ENCODE measurements at regions not wholly inside any gene's neighbourhood (a gene's known extent, or its start where the extent isn't known, plus 50 kb on each side); places are given as distances from the start of the nearest gene placed in this dataset.

DNA sequence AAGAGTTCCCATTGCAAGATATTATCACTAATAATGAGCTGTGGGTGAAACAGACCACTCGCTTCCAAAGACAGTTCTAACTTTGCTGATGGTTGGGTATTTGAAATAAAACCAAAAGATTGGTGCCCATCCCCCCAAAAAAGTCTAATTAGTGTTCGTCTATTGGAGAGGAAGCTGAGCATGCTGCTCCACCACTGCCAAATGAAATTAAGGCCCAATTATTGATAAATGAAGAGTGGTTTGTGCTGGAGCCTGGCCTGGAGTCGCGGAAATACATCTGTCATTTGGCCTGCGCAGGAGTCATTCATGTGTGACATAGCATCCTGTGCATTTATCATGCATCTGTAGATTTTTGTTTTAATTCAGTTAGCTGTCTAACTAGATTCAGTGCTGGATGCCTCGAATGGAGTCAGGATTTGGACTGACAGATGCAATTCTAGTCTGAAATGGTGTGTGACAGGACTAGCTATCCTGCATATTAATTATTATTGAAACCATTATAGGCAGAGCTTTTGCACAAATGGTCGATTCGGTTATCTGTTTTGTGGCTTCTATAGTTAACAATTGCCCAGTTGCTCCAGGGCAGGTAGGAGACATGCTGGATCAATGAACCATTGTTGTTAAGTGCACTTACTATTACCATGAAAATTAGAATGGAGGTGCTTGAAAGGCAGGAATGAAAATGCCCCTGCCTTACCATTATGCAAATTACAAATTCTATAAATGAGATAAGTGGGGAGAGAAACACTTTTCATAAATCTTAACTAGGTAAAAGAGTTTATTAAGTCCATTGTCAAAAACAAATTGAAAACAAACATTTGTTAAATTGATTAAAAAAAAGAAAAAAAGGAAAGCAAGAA is 450.4 kb upstream of the TCF4 start:
- no peak overlapping the region for H3K27ac ChIP-seq
- DNase-seq, result no peak
- TF ChIP-seq CTCF (IDR thresholded peaks at IDR 0.05; ENCODE audit: low read depth, low read length), result no peak
- no peaks in the 10 kb centered on the region for H3K27me3 ChIP-seq (ENCODE audit: insufficient read depth, low read depth, severe bottlenecking)
- H3K9me3 ChIP-seq (ENCODE audit: severe bottlenecking), result peaks cover 3% of the 10 kb centered on the region
- H3K36me3 ChIP-seq, result no peaks in the 10 kb centered on the region
- H3K4me3 ChIP-seq (ENCODE audit: low read depth, low read length), result no peak overlapping the region

DNA sequence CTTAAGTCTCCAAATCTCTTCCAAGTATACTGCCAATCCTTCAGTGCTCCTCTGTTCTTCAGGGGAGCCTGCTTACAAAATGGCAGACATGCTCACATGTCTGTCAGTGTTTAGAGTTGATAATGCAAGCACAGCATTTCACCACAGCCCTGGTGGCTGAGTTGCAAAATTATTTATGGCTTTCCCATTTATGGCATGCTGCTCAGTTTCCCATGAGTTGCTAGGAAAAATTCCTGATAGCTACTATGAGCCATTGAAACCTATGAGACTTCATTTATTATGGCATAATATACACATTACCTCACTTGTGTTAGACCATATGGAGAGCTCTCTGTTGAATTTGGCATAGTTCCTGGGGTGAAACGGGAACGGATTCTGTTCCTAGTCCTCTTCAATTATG is 448.7 kb upstream of the TCF4 start:
- H3K27ac ChIP-seq, result no peak overlapping the region
- H3K4me3 ChIP-seq (ENCODE audit: low read depth, low read length), result no peak overlapping the region
- H3K9me3 ChIP-seq (ENCODE audit: severe bottlenecking), result peaks cover 7% of the 10 kb centered on the region
- no peaks in the 10 kb centered on the region for H3K27me3 ChIP-seq (ENCODE audit: insufficient read depth, low read depth, severe bottlenecking)
- TF ChIP-seq CTCF (IDR thresholded peaks at IDR 0.05; ENCODE audit: low read depth, low read length), result no peak
- no peaks in the 10 kb centered on the region for H3K36me3 ChIP-seq
- DNase-seq, result no peak

- H3K4me3 ChIP-seq (ENCODE audit: low read depth, low read length), result no peak overlapping the region
- no peaks in the 10 kb centered on the region for H3K27me3 ChIP-seq (ENCODE audit: insufficient read depth, low read depth, severe bottlenecking)
- no peak for TF ChIP-seq CTCF (IDR thresholded peaks at IDR 0.05; ENCODE audit: low read depth, low read length)
- DNase-seq, result no peak
- no peaks in the 10 kb centered on the region for H3K36me3 ChIP-seq
- H3K9me3 ChIP-seq (ENCODE audit: severe bottlenecking), result peaks cover 7% of the 10 kb centered on the region
- H3K27ac ChIP-seq, result peak overlapping the region; percentile 31
These were observed 447.6 kb upstream of the TCF4 start for GRCh38 chr18:56035546-56035945.

DNA sequence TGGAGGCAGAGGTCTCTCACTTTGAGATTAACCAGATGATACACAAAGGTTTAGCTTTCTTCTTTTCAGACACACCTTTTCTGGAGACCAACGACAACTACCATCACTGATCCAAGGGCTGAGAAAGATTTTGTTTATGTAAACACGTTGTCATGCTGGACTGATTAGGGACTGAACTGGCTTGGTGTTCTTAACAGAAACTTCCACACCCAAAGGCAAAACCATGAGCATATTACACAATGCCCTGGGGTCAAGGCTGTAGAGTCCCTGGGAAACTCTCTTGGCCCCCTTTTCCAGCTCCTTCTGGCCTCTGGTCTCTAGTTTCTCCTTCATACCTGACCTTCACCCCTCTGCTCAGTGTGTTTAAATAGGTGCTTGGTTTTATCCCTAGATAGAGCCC is 447.0 kb upstream of the TCF4 start:
- H3K36me3 ChIP-seq, result no peaks in the 10 kb centered on the region
- TF ChIP-seq CTCF (IDR thresholded peaks at IDR 0.05; ENCODE audit: low read depth, low read length), result no peak
- DNase-seq, result no peak
- H3K27ac ChIP-seq, result no peak overlapping the region
- H3K9me3 ChIP-seq (ENCODE audit: severe bottlenecking), result peaks cover 7% of the 10 kb centered on the region
- no peaks in the 10 kb centered on the region for H3K27me3 ChIP-seq (ENCODE audit: insufficient read depth, low read depth, severe bottlenecking)
- H3K4me3 ChIP-seq (ENCODE audit: low read depth, low read length), result no peak overlapping the region

- Histone ChIP-seq H3K4me3 (ENCODE audit: low read depth, low read length) (no peak overlapping the region), H3K27ac (no peak overlapping the region), H3K27me3 (ENCODE audit: insufficient read depth, low read depth, severe bottlenecking) (no peaks in the 10 kb centered on the region), H3K9me3 (ENCODE audit: severe bottlenecking) (peaks cover 7% of the 10 kb centered on the region), H3K36me3 (no peaks in the 10 kb centered on the region)
- no peak for DNase-seq
- no peak for TF ChIP-seq CTCF (IDR thresholded peaks at IDR 0.05; ENCODE audit: low read depth, low read length)
These were observed 442.1 kb upstream of the TCF4 start for GRCh38 chr18:56030060-56030459.

DNA sequence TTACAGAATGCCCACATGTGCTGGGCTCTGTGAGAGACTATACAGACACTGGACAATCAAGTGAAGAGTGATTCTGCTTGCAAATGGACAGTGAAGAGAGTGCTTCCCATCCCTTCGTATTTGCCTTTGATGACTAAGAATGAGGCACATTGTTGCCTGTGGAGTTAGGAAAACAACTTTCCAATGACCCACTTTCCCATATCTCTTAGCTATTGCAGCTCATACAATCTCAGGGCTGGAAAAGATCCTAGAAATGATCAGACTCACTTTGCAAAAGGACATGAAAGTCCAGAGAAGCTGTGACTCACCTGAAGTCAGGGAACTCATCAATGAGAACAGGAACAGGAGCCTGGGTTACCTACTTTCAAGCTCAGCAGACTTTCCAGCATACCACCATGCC is 440.5 kb upstream of the TCF4 start:
- H3K27ac ChIP-seq, result no peak overlapping the region
- no peak for DNase-seq
- H3K36me3 ChIP-seq, result no peaks in the 10 kb centered on the region
- no peak overlapping the region for H3K4me3 ChIP-seq (ENCODE audit: low read depth, low read length)
- TF ChIP-seq CTCF (IDR thresholded peaks at IDR 0.05; ENCODE audit: low read depth, low read length), result no peak
- H3K9me3 ChIP-seq (ENCODE audit: severe bottlenecking), result peaks cover 6% of the 10 kb centered on the region
- H3K27me3 ChIP-seq (ENCODE audit: insufficient read depth, low read depth, severe bottlenecking), result no peaks in the 10 kb centered on the region
